ENCODE measurements at regions not wholly inside any gene's neighbourhood (a gene's known extent, or its start where the extent isn't known, plus 50 kb on each side); places are given as distances from the start of the nearest gene placed in this dataset.

DNA sequence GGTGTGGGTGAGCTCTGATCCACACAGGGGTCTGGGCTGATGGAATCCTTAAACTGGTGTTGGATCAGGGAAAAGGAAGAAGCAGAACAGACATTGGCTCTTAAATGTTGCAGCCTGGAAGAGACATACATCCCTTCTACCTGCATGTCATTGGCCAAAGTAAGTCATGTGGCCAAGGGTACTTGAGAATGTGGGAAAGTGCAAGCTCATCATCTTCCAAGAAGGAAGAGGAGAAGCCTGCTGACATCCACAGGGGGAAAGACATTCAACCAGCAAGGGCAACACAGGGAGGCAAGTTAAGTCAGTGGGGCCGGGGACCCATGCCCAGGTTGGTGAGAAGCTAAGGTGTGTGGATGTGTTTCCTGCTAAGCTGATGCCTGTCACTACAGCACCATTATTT lies 272.8 kb upstream of the MKI67 start:
- intact Hi-C loops (cut with DNase I) = no loop called here
- DNase-seq = no peak
- H3K27me3 ChIP-seq = peaks cover 0 to 5% (median 0%) of the 10 kb centered on the region in 9 donors
- no peak overlapping the region for H3K4me3 ChIP-seq
- H3K4me1 ChIP-seq = no peaks in the 10 kb centered on the region
- no peak for ATAC-seq
- WGBS, 4 donors = 73 to 87% (median 84%) methylated on average over 1 of the region's 1 CpG
- TF ChIP-seq, protein P1, sequence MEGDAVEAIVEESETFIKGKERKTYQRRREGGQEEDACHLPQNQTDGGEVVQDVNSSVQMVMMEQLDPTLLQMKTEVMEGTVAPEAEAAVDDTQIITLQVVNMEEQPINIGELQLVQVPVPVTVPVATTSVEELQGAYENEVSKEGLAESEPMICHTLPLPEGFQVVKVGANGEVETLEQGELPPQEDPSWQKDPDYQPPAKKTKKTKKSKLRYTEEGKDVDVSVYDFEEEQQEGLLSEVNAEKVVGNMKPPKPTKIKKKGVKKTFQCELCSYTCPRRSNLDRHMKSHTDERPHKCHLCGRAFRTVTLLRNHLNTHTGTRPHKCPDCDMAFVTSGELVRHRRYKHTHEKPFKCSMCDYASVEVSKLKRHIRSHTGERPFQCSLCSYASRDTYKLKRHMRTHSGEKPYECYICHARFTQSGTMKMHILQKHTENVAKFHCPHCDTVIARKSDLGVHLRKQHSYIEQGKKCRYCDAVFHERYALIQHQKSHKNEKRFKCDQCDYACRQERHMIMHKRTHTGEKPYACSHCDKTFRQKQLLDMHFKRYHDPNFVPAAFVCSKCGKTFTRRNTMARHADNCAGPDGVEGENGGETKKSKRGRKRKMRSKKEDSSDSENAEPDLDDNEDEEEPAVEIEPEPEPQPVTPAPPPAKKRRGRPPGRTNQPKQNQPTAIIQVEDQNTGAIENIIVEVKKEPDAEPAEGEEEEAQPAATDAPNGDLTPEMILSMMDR (IDR thresholded peaks at IDR 0.05) = no peak
- no peak for TF ChIP-seq POLR2A (IDR thresholded peaks at IDR 0.05)
- H3K9me3 ChIP-seq = peaks cover 0 to 15% (median 3%) of the 10 kb centered on the region in 12 donors
- H3K36me3 ChIP-seq = no peaks in the 10 kb centered on the region
- H3K27ac ChIP-seq = no peak overlapping the region

DNA sequence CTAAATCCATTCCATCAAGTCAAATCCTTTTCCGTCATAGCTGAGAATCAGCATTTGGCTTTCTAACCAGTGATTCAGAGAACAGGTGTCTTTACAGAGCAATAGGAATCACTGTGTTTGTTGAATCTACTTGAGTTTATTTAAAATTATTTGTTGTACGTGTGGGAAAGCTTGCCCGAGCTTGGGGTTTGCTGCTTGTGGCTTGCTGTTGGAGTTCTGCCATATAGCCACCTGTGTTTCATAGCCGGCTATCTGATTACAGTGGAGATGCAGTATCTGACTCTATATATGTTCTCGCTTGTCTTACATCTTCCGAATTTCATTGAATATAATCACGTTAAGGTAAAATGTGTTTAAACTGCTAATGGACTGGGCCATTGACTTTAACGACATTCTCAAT lies 274.3 kb upstream of the MKI67 start:
- no peaks in the 10 kb centered on the region for H3K36me3 ChIP-seq
- TF ChIP-seq, protein P1 (IDR thresholded peaks at IDR 0.05) = no peak
- no peak for TF ChIP-seq POLR2A (IDR thresholded peaks at IDR 0.05)
- ATAC-seq (no peak), DNase-seq (no peak)
- H3K4me1 ChIP-seq = no peaks in the 10 kb centered on the region
- peaks cover 0 to 15% (median 3%) of the 10 kb centered on the region in 12 donors for H3K9me3 ChIP-seq
- no peak overlapping the region for H3K4me3 ChIP-seq
- WGBS, 4 donors = 66 to 87% (median 83%) methylated on average over 8 of the region's 8 CpGs
- intact Hi-C loops (cut with DNase I) = no loop called here
- H3K27ac ChIP-seq = no peak overlapping the region
- H3K27me3 ChIP-seq = peaks cover 0 to 5% (median 0%) of the 10 kb centered on the region in 9 donors

DNA sequence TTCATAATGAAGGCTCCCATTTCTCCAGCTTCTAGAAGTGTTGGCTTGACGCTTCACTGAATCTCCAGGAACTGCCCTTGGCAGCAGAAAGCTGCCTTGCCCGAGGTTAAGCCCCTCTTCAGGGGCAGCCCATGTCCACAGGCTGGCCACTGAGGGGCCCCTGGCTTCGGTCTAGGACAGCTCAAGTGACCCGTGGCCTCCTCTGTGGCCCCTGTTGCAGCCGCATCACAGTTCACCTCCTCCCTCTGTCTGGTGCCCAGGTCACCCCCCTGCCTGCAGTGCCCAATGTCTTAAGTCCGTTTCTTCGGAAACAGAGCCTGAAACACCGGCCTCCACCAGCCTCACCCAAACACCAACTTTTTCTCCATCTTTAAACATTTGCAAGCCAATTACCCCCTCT lies 279.2 kb upstream of the MKI67 start:
- TF ChIP-seq, protein P1 (IDR thresholded peaks at IDR 0.05) = no peak
- TF ChIP-seq POLR2A (IDR thresholded peaks at IDR 0.05) = no peak
- DNase-seq (no peak), ATAC-seq (no peak)
- no peaks in the 10 kb centered on the region for H3K4me1 ChIP-seq
- intact Hi-C loops (cut with DNase I) = no loop called here
- H3K27ac ChIP-seq = no peak overlapping the region
- WGBS, 4 donors = 75 to 85% (median 82%) methylated on average over 8 of the region's 8 CpGs
- H3K9me3 ChIP-seq = peaks cover 0 to 18% (median 7%) of the 10 kb centered on the region in 12 donors
- H3K27me3 ChIP-seq = no peaks in the 10 kb centered on the region
- no peaks in the 10 kb centered on the region for H3K36me3 ChIP-seq
- H3K4me3 ChIP-seq = no peak overlapping the region

DNA sequence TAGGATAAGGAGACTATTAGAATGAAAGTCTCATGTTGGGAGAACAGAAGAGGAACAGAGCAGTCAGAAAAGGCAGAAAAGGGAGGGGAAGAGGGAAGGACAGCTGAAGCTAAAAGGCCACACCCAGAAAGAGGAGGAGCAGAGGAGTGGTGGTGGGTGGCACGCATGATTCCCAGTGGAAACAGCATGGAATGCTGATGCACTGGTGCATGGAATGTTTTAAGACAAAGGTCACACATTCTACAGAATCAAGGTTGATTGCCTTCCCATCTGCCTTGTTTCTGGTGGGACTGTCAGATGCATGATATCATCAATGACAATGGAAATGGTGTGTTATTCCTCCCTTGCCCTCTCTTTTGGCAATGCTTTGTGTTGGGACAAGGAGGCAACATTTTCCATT lies 285.4 kb upstream of the MKI67 start:
- intact Hi-C loops (cut with DNase I) = no loop called here
- Histone ChIP-seq H3K4me1 (no peaks in the 10 kb centered on the region), H3K36me3 (no peaks in the 10 kb centered on the region), H3K4me3 (no peak overlapping the region), H3K27ac (no peak overlapping the region), H3K27me3 (peaks cover 0 to 4% (median 0%) of the 10 kb centered on the region in 9 donors), H3K9me3 (peaks cover 0 to 9% (median 0%) of the 10 kb centered on the region in 12 donors)
- 53 to 56% (median 55%) methylated on average over 1 of the region's 1 CpG for WGBS, 4 donors
- ATAC-seq (no peak), DNase-seq (no peak)
- TF ChIP-seq POLR2A (IDR thresholded peaks at IDR 0.05) = no peak
- TF ChIP-seq, protein P1 (IDR thresholded peaks at IDR 0.05) = no peak
